HEK293 (cell line): ENCODE measurements at regions not wholly inside any gene's neighbourhood (a gene's known extent, or its start where the extent isn't known, plus 50 kb on each side); places are given as distances from the start of the nearest gene placed in this dataset.

Experiments used
- CTCF ChIA-PET: fragments of 350-600 bp; formaldehyde crosslinking; extraction: SDS; loops from one replicate; lab custom pipeline; 2021; ENCODE audit warnings: antibody characterized with exemption; lab: Yijun Ruan, JAX
- POLR2A ChIA-PET: fragments of 300-600 bp; formaldehyde crosslinking; extraction: SDS; loops from one replicate; lab custom pipeline; 2020; ENCODE audit warnings: antibody characterized with exemption, inconsistent platforms; lab: Yijun Ruan, JAX
- H3K27ac ChIP-seq: fragments of 200-500 bp; sonication (Bioruptor generic); 2 replicates; pipeline ENCODE4 v1.5.1; 2014; ENCODE audit warnings: low read depth, low read length, control low read depth, inconsistent platforms; ENCODE audit errors: extremely low read depth
- H3K36me3 ChIP-seq, 2 experiments: fragments of 200-500 bp in 1 of 2; sonication (Bioruptor generic) in 1 of 2; 1 replicate in 1 of 2; 2 replicates in 1 of 2; pipeline ENCODE4 v1.5.1; 2014 to 2017; ENCODE audit warnings: inconsistent platforms in 2 of 2, low read length in 2 of 2; ENCODE audit not compliant: control insufficient read depth in 2 of 2, insufficient read depth in 1 of 2
- H3K4me1 ChIP-seq: fragments of 200-500 bp; sonication (Bioruptor generic); 2 replicates; pipeline ENCODE4 v1.5.1; 2014; ENCODE audit warnings: mild to moderate bottlenecking, low read length, inconsistent platforms; ENCODE audit not compliant: control insufficient read depth, insufficient read depth
- H3K4me3 ChIP-seq: 2 replicates; pipeline ENCODE4 v1.5.1; 2011; ENCODE audit warnings: low read depth, mild to moderate bottlenecking, control low read depth, low read length, moderate library complexity
- H3K9me3 ChIP-seq: fragments of 200-500 bp; sonication (Bioruptor generic); 2 replicates; pipeline ENCODE4 v1.5.1; 2014; ENCODE audit warnings: low read depth, low read length, inconsistent platforms; ENCODE audit not compliant: control insufficient read depth, insufficient read depth
- KLF16 ChIP-seq: fragments of 450-650 bp; formaldehyde crosslinking; IDR thresholded peaks from 2 replicates; pipeline ENCODE4 v1.5.1; 2017; ENCODE audit warnings: missing biosample characterization, missing genetic modification characterization
- MYNN ChIP-seq: fragments of 450-650 bp; formaldehyde crosslinking; IDR thresholded peaks from 2 replicates; pipeline ENCODE4 v1.5.1; 2016; ENCODE audit warnings: missing biosample characterization, missing genetic modification characterization, borderline replicate concordance
- ZBTB17 ChIP-seq: fragments of 450-650 bp; formaldehyde crosslinking; IDR thresholded peaks from 2 replicates; pipeline ENCODE4 v1.5.1; 2016; ENCODE audit warnings: missing biosample characterization, missing genetic modification characterization
- ZBTB6 ChIP-seq: fragments of 450-650 bp; formaldehyde crosslinking; IDR thresholded peaks from 2 replicates; pipeline ENCODE4 v1.5.1; 2017; ENCODE audit warnings: missing biosample characterization, missing genetic modification characterization
- ZFHX2 ChIP-seq: fragments of 450-650 bp; formaldehyde crosslinking; conservative IDR thresholded peaks from 2 replicates; pipeline ENCODE4 v1.5.1; 2016; ENCODE audit warnings: missing biosample characterization, missing genetic modification characterization
- ZNF114 ChIP-seq: fragments of 450-650 bp; formaldehyde crosslinking; IDR thresholded peaks from 2 replicates; pipeline ENCODE4 v1.5.0; 2017; ENCODE audit warnings: missing biosample characterization, missing genetic modification characterization
- ZNF302 ChIP-seq: fragments of 450-650 bp; formaldehyde crosslinking; IDR thresholded peaks from 2 replicates; pipeline ENCODE4 v1.5.1; 2016; ENCODE audit warnings: missing biosample characterization, missing genetic modification characterization, low read depth
- ZNF398 ChIP-seq: fragments of 450-650 bp; formaldehyde crosslinking; IDR thresholded peaks from 2 replicates; pipeline ENCODE4 v1.5.1; 2017; ENCODE audit warnings: missing biosample characterization, missing genetic modification characterization
- ZNF521 ChIP-seq: fragments of 450-650 bp; formaldehyde crosslinking; IDR thresholded peaks from 2 replicates; pipeline ENCODE4 v1.5.1; 2017; ENCODE audit warnings: missing biosample characterization, mild to moderate bottlenecking, missing genetic modification characterization
- ZNF585B ChIP-seq: fragments of 450-650 bp; formaldehyde crosslinking; IDR thresholded peaks from 2 replicates; pipeline ENCODE4 v1.5.1; 2016; ENCODE audit warnings: missing biosample characterization, missing genetic modification characterization
- ZNF664 ChIP-seq: fragments of 450-650 bp; formaldehyde crosslinking; IDR thresholded peaks from 2 replicates; pipeline ENCODE4 v1.5.1; 2016; ENCODE audit warnings: missing biosample characterization, missing genetic modification characterization
- ZNF677 ChIP-seq: fragments of 450-650 bp; IDR thresholded peaks from 2 replicates; pipeline ENCODE4 v1.5.0; 2018; ENCODE audit warnings: missing biosample characterization, mild to moderate bottlenecking, missing genetic modification characterization, moderate library complexity
- TF ChIP-seq, protein P1 (sequence below): fragments of 450-650 bp; formaldehyde crosslinking; IDR thresholded peaks from 2 replicates; pipeline ENCODE4 v1.5.1; 2016; ENCODE audit warnings: missing biosample characterization, missing genetic modification characterization
- TF ChIP-seq, protein P2 (sequence below): fragments of 450-650 bp; IDR thresholded peaks from 2 replicates; pipeline ENCODE4 v1.5.1; 2018; ENCODE audit warnings: missing biosample characterization, missing genetic modification characterization

DNA sequence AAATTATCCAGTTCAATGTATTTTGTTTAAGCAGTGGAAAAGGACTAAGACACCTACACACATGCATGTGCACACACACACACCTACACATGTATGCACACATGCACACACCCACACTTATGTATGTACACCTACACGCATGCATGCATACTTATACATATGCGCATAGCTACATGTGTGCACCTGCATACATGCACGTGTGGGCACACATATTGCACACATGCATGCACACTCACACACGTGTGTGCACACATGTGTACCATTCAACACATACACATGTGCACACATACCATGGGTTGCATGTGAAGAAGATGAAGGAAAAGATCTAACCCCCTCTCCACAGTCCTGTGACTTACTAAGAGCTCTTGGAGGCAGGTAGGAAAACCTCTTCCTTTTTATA, 122.0 kb upstream of the MAFB start:
- POLR2A ChIA-PET, result no interaction called here

GRCh38 chr20:40811660-40812414, 122.8 kb upstream of the MAFB start:
- Histone ChIP-seq H3K27ac (no peak overlapping the region), H3K36me3 (no peaks in the 10 kb centered on the region), H3K4me1 (no peaks in the 10 kb centered on the region), H3K4me3 (no peak overlapping the region), H3K9me3 (no peaks in the 10 kb centered on the region)
- ChIA-PET POLR2A (no interaction called here), CTCF (interaction anchor here (0.6 to 0.9 kb wide), 3 partner anchors 20 to 697 kb away, joined by 3 read pairs; no protein-coding TSS in a partner anchor)
- TF ChIP-seq ZNF398 (no peak), ZBTB17 (tag by site-specific recombination) (no peak), ZBTB6 (tag by site-specific recombination) (no peak)

More for the DNA sequence above, 122.0 kb upstream of the MAFB start:
- Histone ChIP-seq H3K9me3 (no peaks in the 10 kb centered on the region), H3K4me3 (no peak overlapping the region), H3K4me1 (no peaks in the 10 kb centered on the region), H3K36me3 (no peaks in the 10 kb centered on the region), H3K27ac (no peak overlapping the region)
- CTCF ChIA-PET, result interaction anchor here (0.9 kb wide), 1 partner anchor 19 kb away, joined by 3 read pairs; no protein-coding TSS in a partner anchor
- TF ChIP-seq ZNF664 (tag by site-specific recombination) (no peak), ZNF521 (no peak), ZNF114 (tag by site-specific recombination) (no peak), KLF16 (tag by site-specific recombination) (no peak), ZFHX2 (peak; percentile 26)

DNA sequence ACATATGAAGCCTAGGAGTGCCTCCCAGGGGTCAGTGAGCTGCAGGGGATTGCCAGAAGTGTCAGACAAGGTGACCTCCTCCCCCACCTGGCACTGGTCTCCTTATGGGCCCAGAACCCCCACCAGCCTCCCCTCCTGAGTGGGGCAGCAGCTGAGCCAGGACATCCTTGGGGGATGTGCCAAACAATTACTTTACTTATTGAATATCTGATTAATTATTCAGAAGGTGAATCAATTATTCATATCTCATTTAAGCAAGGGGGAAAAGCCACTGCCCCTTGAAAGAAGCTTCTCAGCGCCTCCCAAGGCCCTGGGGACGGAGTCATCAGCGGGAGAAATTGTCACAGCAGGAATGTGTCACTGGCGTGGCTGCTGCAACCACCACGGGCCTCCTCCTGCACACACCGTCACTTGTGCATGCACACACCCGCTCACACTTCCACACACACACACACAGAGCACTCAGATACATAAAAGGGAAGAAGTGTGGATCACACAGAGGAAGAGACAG, 123.4 kb upstream of the MAFB start:
- no peaks in the 10 kb centered on the region for H3K4me1 ChIP-seq
- H3K9me3 ChIP-seq, result no peaks in the 10 kb centered on the region
- no peak overlapping the region for H3K4me3 ChIP-seq
- TF ChIP-seq ZNF302 (tag by site-specific recombination) (no peak), ZNF585B (tag by site-specific recombination) (no peak), MYNN (tag by site-specific recombination) (no peak), ZNF677 (no peak), ZNF521 (no peak)
- TF ChIP-seq, protein P1, sequence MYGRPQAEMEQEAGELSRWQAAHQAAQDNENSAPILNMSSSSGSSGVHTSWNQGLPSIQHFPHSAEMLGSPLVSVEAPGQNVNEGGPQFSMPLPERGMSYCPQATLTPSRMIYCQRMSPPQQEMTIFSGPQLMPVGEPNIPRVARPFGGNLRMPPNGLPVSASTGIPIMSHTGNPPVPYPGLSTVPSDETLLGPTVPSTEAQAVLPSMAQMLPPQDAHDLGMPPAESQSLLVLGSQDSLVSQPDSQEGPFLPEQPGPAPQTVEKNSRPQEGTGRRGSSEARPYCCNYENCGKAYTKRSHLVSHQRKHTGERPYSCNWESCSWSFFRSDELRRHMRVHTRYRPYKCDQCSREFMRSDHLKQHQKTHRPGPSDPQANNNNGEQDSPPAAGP (tag by site-specific recombination), result no peak
- TF ChIP-seq, protein P2, sequence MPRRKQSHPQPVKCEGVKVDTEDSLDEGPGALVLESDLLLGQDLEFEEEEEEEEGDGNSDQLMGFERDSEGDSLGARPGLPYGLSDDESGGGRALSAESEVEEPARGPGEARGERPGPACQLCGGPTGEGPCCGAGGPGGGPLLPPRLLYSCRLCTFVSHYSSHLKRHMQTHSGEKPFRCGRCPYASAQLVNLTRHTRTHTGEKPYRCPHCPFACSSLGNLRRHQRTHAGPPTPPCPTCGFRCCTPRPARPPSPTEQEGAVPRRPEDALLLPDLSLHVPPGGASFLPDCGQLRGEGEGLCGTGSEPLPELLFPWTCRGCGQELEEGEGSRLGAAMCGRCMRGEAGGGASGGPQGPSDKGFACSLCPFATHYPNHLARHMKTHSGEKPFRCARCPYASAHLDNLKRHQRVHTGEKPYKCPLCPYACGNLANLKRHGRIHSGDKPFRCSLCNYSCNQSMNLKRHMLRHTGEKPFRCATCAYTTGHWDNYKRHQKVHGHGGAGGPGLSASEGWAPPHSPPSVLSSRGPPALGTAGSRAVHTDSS, result no peak
- H3K27ac ChIP-seq, result no peak overlapping the region
- ChIA-PET POLR2A (no interaction called here), CTCF (interaction anchor here (0.7 kb wide), 1 partner anchor 696 kb away, joined by 3 read pairs; no protein-coding TSS in a partner anchor)
- no peaks in the 10 kb centered on the region for H3K36me3 ChIP-seq
